Large intestine (tissue), 3 donors: ENCODE measurements at regions not wholly inside any gene's neighbourhood (a gene's known extent, or its start where the extent isn't known, plus 50 kb on each side); places are given as distances from the start of the nearest gene placed in this dataset.

ENCODE experiments used
- DNase-seq, 2 donors: peaks; one replicate each; pipeline versions ENCODE4 v3.0.0 to v3.0.0-alpha.2; 2013
- H3K27ac ChIP-seq: one replicate; pipeline ENCODE4 v1.5.1; 2013; ENCODE audit warnings: low read length
- H3K27me3 ChIP-seq: 2 replicates; pipeline ENCODE4 v1.6.1; 2013; ENCODE audit warnings: low read length; ENCODE audit not compliant: control insufficient read depth, insufficient read depth
- H3K36me3 ChIP-seq: 2 replicates; pipeline ENCODE4 v1.6.1; 2013; ENCODE audit warnings: low read length; ENCODE audit not compliant: control insufficient read depth, insufficient read depth
- H3K4me1 ChIP-seq: one replicate; pipeline ENCODE4 v1.6.1; 2013; ENCODE audit warnings: low read length; ENCODE audit not compliant: control insufficient read depth, insufficient read depth
- H3K4me3 ChIP-seq: one replicate; pipeline ENCODE4 v1.5.1; 2013; ENCODE audit warnings: low read length
- H3K9me3 ChIP-seq: one replicate; pipeline ENCODE4 v1.6.1; 2013; ENCODE audit warnings: mild to moderate bottlenecking, low read depth, low read length, moderate library complexity; ENCODE audit not compliant: control insufficient read depth
- WGBS: methylation state at CpG from one replicate; pipeline ENCODE4 v1.1.5; 2013; ENCODE audit warnings: low lambda C conversion rate; ENCODE audit not compliant: insufficient coverage; 5-methylcytosine and 5-hydroxymethylcytosine counted together

GRCh38 chr13:21833921-21834320 is 163.0 kb downstream of the FGF9 start:
- Histone ChIP-seq H3K27ac (no peak overlapping the region), H3K4me3 (no peak overlapping the region), H3K36me3 (no peaks in the 10 kb centered on the region), H3K9me3 (no peaks in the 10 kb centered on the region), H3K4me1 (peaks cover 24% of the 10 kb centered on the region), H3K27me3 (no peaks in the 10 kb centered on the region)
- WGBS: no CpG with 5 or more reads among the region's 9 CpGs
- no peak for DNase-seq

- no peak overlapping the region for H3K27ac ChIP-seq
Observed at GRCh38 chr13:21834521-21834920, 163.6 kb downstream of the FGF9 start.

GRCh38 chr13:21837288-21837687 is 166.4 kb downstream of the FGF9 start:
- peak overlapping the region; percentile 17 for H3K27ac ChIP-seq
- H3K27me3 ChIP-seq: no peaks in the 10 kb centered on the region
- WGBS: 80% methylated on average over 1 of the region's 3 CpGs
- peaks cover 24% of the 10 kb centered on the region for H3K4me1 ChIP-seq
- no peak for DNase-seq
- no peaks in the 10 kb centered on the region for H3K36me3 ChIP-seq
- no peak overlapping the region for H3K4me3 ChIP-seq
- H3K9me3 ChIP-seq: no peaks in the 10 kb centered on the region

More at GRCh38 chr13:21834521-21834920, 163.6 kb downstream of the FGF9 start:
- H3K9me3 ChIP-seq: no peaks in the 10 kb centered on the region
- H3K4me3 ChIP-seq: no peak overlapping the region
- no peaks in the 10 kb centered on the region for H3K27me3 ChIP-seq
- no peak for DNase-seq
- no peaks in the 10 kb centered on the region for H3K36me3 ChIP-seq
- no CpG with 5 or more reads among the region's 6 CpGs for WGBS
- H3K4me1 ChIP-seq: peaks cover 24% of the 10 kb centered on the region

- peak; percentile 33 to 79 for DNase-seq
- Histone ChIP-seq H3K27ac (peak overlapping the region; percentile 38), H3K27me3 (no peaks in the 10 kb centered on the region), H3K4me1 (peaks cover 24% of the 10 kb centered on the region), H3K36me3 (no peaks in the 10 kb centered on the region), H3K9me3 (no peaks in the 10 kb centered on the region), H3K4me3 (no peak overlapping the region)
- 18% methylated on average over 4 of the region's 11 CpGs for WGBS
Observed at GRCh38 chr13:21837841-21838551, 167.1 kb downstream of the FGF9 start.

GRCh38 chr13:21846605-21847004 is 175.7 kb downstream of the FGF9 start:
- Histone ChIP-seq H3K9me3 (no peaks in the 10 kb centered on the region), H3K36me3 (no peaks in the 10 kb centered on the region), H3K4me1 (no peaks in the 10 kb centered on the region), H3K4me3 (no peak overlapping the region), H3K27ac (no peak overlapping the region), H3K27me3 (no peaks in the 10 kb centered on the region)
- WGBS: no CpG with 5 or more reads among the region's 4 CpGs
- DNase-seq: no peak

GRCh38 chr13:21849323-21849722 is 178.4 kb downstream of the FGF9 start:
- H3K27me3 ChIP-seq: no peaks in the 10 kb centered on the region
- WGBS: 60% methylated on average over 1 of the region's 2 CpGs
- no peaks in the 10 kb centered on the region for H3K4me1 ChIP-seq
- no peak overlapping the region for H3K4me3 ChIP-seq
- H3K9me3 ChIP-seq: no peaks in the 10 kb centered on the region
- peak in 1 of 2 donors; percentile 46 for DNase-seq
- no peaks in the 10 kb centered on the region for H3K36me3 ChIP-seq
- H3K27ac ChIP-seq: no peak overlapping the region

GRCh38 chr13:21850013-21851006 is 179.4 kb downstream of the FGF9 start:
- Histone ChIP-seq H3K36me3 (no peaks in the 10 kb centered on the region), H3K4me3 (no peak overlapping the region), H3K27ac (no peak overlapping the region), H3K4me1 (no peaks in the 10 kb centered on the region), H3K9me3 (no peaks in the 10 kb centered on the region), H3K27me3 (no peaks in the 10 kb centered on the region)
- 100% methylated on average over 3 of the region's 11 CpGs for WGBS
- no peak for DNase-seq

- Histone ChIP-seq H3K4me1 (no peaks in the 10 kb centered on the region), H3K27me3 (no peaks in the 10 kb centered on the region), H3K36me3 (no peaks in the 10 kb centered on the region), H3K9me3 (no peaks in the 10 kb centered on the region), H3K4me3 (no peak overlapping the region), H3K27ac (no peak overlapping the region)
- WGBS: no CpG with 5 or more reads among the region's 1 CpG
- DNase-seq: no peak
Observed at GRCh38 chr13:21852043-21852442, 181.2 kb downstream of the FGF9 start.

GRCh38 chr13:21853779-21854178 is 182.9 kb downstream of the FGF9 start:
- Histone ChIP-seq H3K27me3 (no peaks in the 10 kb centered on the region), H3K4me1 (no peaks in the 10 kb centered on the region), H3K9me3 (no peaks in the 10 kb centered on the region), H3K27ac (no peak overlapping the region), H3K4me3 (no peak overlapping the region), H3K36me3 (no peaks in the 10 kb centered on the region)
- no peak for DNase-seq
- WGBS: no CpG with 5 or more reads among the region's 1 CpG

GRCh38 chr13:21868823-21869222 is 197.9 kb downstream of the FGF9 start:
- no peak for DNase-seq
- no peaks in the 10 kb centered on the region for H3K36me3 ChIP-seq
- H3K27me3 ChIP-seq: no peaks in the 10 kb centered on the region
- no peaks in the 10 kb centered on the region for H3K9me3 ChIP-seq
- peaks cover 12% of the 10 kb centered on the region for H3K4me1 ChIP-seq
- no peak overlapping the region for H3K27ac ChIP-seq
- no peak overlapping the region for H3K4me3 ChIP-seq
